HL-60 (cell line): ENCODE measurements at regions not wholly inside any gene's neighbourhood (a gene's known extent, or its start where the extent isn't known, plus 50 kb on each side); places are given as distances from the start of the nearest gene placed in this dataset.

Experiments
- CTCF ChIP-seq: IDR thresholded peaks from one replicate; pipeline ENCODE4 v1.5.1; 2011; ENCODE audit warnings: low read length, control low read depth, inconsistent platforms; ENCODE audit not compliant: insufficient read depth
- GABPA ChIP-seq: IDR thresholded peaks from 2 replicates; pipeline ENCODE4 v1.6.1; 2012; ENCODE audit warnings: low read depth
- POLR2AphosphoS5 ChIP-seq: IDR thresholded peaks from 2 replicates; pipeline ENCODE4 v1.6.1; 2012; ENCODE audit warnings: low read depth
- REST ChIP-seq: IDR thresholded peaks from 2 replicates; pipeline ENCODE4 v1.6.1; 2012; ENCODE audit warnings: low read depth; ENCODE audit not compliant: insufficient replicate concordance
- SPI1 ChIP-seq: IDR thresholded peaks from 2 replicates; pipeline ENCODE4 v1.6.1; 2012; ENCODE audit warnings: low read depth, mild to moderate bottlenecking, borderline replicate concordance

- no peak for TF ChIP-seq CTCF
- TF ChIP-seq POLR2AphosphoS5: no peak
- no peak for TF ChIP-seq SPI1
- no peak for TF ChIP-seq REST
- TF ChIP-seq GABPA: no peak
Observed at GRCh38 chr21:16707274-16707673, 805.6 kb upstream of the CXADR start.
